ENCODE measurements at regions not wholly inside any gene's neighbourhood (a gene's known extent, or its start where the extent isn't known, plus 50 kb on each side); places are given as distances from the start of the nearest gene placed in this dataset.

DNA sequence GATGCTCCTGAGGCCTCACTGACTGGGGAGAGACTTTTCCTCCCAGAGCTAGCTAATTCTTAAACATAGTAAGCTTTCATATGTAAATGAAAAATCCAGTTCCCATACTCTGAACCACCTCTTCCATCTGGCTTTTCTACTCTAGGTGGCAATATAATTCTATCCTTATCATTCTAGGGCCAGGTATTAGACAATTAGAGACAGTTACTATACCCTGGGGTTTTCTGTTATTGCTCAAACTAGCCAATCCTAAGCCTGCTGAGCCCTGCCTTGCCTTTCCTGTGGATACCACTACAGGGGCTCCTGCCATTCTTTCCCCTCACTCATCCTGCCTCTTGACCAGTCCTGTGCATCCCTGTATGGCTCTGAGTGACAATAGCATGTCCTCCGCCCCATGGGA is 552.0 kb downstream of the STIM2 start:
- H3K27me3 ChIP-seq (ENCODE audit: insufficient read depth, low read length): no peaks in the 10 kb centered on the region

DNA sequence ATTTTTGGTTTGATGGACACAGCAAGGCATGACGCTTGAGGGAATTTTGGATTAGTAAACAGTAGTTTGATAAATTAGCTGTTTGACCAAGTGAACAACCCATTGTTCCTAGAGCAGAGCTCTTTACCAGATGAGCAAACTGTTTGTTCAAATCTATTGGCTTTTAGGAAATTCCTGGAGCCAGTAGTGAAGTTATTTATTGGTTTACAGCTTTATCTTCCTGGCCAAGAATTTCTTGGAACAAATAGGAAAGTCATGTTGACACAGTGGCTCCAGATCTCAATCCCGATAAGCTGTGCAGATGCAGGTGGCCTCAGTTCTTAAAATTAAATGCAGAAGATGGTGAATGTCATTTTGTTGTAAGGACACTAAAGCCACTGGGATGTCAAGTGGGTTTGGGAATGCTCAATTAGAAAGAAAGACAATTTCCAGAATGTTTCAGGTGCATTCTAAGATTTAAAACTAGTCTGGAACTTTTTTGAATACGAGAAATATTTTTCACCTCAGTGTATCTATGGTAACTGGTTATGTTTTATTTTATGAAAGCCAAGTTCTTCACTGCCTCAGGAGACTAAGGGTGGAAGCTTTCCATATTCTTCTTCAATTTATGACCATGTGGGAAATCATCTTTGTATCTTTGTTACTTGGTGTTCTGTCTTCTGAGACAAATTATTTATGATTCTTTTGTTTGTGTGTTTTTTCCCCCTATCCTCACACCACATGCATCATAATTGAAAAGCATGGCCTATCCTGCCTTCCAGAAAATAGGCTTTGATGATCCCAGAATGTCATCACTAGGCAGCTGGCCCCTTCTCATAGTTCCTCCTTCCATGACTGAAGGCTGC is 554.5 kb downstream of the STIM2 start:
- TF ChIP-seq, protein P1, sequence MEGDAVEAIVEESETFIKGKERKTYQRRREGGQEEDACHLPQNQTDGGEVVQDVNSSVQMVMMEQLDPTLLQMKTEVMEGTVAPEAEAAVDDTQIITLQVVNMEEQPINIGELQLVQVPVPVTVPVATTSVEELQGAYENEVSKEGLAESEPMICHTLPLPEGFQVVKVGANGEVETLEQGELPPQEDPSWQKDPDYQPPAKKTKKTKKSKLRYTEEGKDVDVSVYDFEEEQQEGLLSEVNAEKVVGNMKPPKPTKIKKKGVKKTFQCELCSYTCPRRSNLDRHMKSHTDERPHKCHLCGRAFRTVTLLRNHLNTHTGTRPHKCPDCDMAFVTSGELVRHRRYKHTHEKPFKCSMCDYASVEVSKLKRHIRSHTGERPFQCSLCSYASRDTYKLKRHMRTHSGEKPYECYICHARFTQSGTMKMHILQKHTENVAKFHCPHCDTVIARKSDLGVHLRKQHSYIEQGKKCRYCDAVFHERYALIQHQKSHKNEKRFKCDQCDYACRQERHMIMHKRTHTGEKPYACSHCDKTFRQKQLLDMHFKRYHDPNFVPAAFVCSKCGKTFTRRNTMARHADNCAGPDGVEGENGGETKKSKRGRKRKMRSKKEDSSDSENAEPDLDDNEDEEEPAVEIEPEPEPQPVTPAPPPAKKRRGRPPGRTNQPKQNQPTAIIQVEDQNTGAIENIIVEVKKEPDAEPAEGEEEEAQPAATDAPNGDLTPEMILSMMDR (IDR thresholded peaks at IDR 0.05; ENCODE audit: extremely low read depth, low read depth, low read length): no peak
- no peaks in the 10 kb centered on the region for H4K20me1 ChIP-seq (ENCODE audit: insufficient read depth, low read length)

More for the DNA sequence above, 552.0 kb downstream of the STIM2 start:
- DNase-seq (ENCODE audit: insufficient read length, low spot score, missing footprints): no peak
- no peak overlapping the region for H3K4me3 ChIP-seq (ENCODE audit: insufficient read depth, low read length)
- no peaks in the 10 kb centered on the region for H3K9me3 ChIP-seq (ENCODE audit: low read depth, low read length)
- TF ChIP-seq, protein P1 (IDR thresholded peaks at IDR 0.05; ENCODE audit: extremely low read depth, low read depth, low read length): no peak
- H4K20me1 ChIP-seq (ENCODE audit: insufficient read depth, low read length): no peaks in the 10 kb centered on the region
- H3K4me1 ChIP-seq (ENCODE audit: insufficient read depth, low read length): no peaks in the 10 kb centered on the region
- no peak overlapping the region for H3K4me2 ChIP-seq (ENCODE audit: insufficient read depth, low read length)
- no peaks in the 10 kb centered on the region for H3K79me2 ChIP-seq (ENCODE audit: insufficient read depth, low read length)
- no peaks in the 10 kb centered on the region for H3K36me3 ChIP-seq (ENCODE audit: insufficient read depth, low read length)
- H2AFZ ChIP-seq (ENCODE audit: low read length): no peak overlapping the region
- no peak overlapping the region for H3K27ac ChIP-seq (ENCODE audit: low read depth, low read length)

DNA sequence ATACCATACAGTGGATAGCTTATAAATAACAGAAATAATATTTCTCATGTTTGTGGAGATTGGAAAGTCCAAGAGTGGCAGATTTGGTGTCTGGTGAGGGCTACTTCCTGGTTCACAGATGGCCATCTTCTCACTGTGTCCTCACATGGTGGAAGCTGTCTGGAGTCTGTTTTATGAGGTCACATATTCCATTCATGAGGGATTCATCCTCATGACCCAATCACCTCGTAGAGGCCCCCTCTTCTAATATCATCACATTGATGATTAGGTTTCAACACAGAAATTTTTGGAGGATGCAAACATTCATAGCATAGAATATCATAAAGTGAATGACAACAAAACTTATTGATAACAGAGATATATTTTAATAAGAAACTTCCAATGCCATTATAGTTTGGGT is 568.0 kb downstream of the STIM2 start:
- no peaks in the 10 kb centered on the region for H3K4me1 ChIP-seq (ENCODE audit: insufficient read depth, low read length)
- no peak overlapping the region for H3K27ac ChIP-seq (ENCODE audit: low read depth, low read length)
- TF ChIP-seq, protein P1 (IDR thresholded peaks at IDR 0.05; ENCODE audit: extremely low read depth, low read depth, low read length): no peak
- H3K79me2 ChIP-seq (ENCODE audit: insufficient read depth, low read length): no peaks in the 10 kb centered on the region
- H3K36me3 ChIP-seq (ENCODE audit: insufficient read depth, low read length): no peaks in the 10 kb centered on the region
- no peak overlapping the region for H2AFZ ChIP-seq (ENCODE audit: low read length)
- no peak overlapping the region for H3K4me3 ChIP-seq (ENCODE audit: insufficient read depth, low read length)
- no peak overlapping the region for H3K4me2 ChIP-seq (ENCODE audit: insufficient read depth, low read length)
- H3K27me3 ChIP-seq (ENCODE audit: insufficient read depth, low read length): no peaks in the 10 kb centered on the region
- H3K9me3 ChIP-seq (ENCODE audit: low read depth, low read length): no peaks in the 10 kb centered on the region
- DNase-seq (ENCODE audit: insufficient read length, low spot score, missing footprints): no peak
- H4K20me1 ChIP-seq (ENCODE audit: insufficient read depth, low read length): no peaks in the 10 kb centered on the region

More for the DNA sequence above, 554.5 kb downstream of the STIM2 start:
- H3K9me3 ChIP-seq (ENCODE audit: low read depth, low read length): no peaks in the 10 kb centered on the region
- no peak overlapping the region for H3K4me3 ChIP-seq (ENCODE audit: insufficient read depth, low read length)
- H3K79me2 ChIP-seq (ENCODE audit: insufficient read depth, low read length): no peaks in the 10 kb centered on the region
- H3K4me1 ChIP-seq (ENCODE audit: insufficient read depth, low read length): no peaks in the 10 kb centered on the region
- H3K4me2 ChIP-seq (ENCODE audit: insufficient read depth, low read length): no peak overlapping the region
- H2AFZ ChIP-seq (ENCODE audit: low read length): no peak overlapping the region
- H3K27me3 ChIP-seq (ENCODE audit: insufficient read depth, low read length): no peaks in the 10 kb centered on the region
- H3K27ac ChIP-seq (ENCODE audit: low read depth, low read length): no peak overlapping the region
- DNase-seq (ENCODE audit: insufficient read length, low spot score, missing footprints): no peak
- no peaks in the 10 kb centered on the region for H3K36me3 ChIP-seq (ENCODE audit: insufficient read depth, low read length)

DNA sequence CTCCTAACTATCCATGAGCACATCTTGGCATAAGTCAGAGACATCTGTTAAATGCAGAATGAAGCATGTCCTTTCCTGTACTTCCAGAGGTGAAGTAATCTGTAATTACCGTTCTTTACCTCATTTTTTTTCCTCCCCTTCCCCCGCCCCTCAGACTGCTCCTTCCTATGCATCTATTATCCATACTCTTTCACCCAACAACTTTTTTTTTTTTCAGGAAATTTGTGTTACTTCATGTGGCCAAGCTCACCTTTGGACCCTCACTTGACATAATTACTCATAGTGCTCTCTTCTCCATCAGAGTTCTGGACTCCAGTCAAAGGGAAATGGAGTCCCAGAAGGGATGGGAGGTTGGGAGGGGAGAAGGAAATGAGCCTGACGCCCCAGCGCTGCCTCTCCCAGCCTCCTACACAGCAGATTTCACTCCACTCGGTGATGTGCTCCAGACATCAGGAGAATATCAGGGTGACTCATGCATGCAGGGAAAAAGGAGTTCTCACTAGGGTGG is 568.8 kb downstream of the STIM2 start:
- H3K4me1 ChIP-seq (ENCODE audit: insufficient read depth, low read length): no peaks in the 10 kb centered on the region
- H2AFZ ChIP-seq (ENCODE audit: low read length): no peak overlapping the region
- H3K4me2 ChIP-seq (ENCODE audit: insufficient read depth, low read length): no peak overlapping the region
- no peaks in the 10 kb centered on the region for H3K9me3 ChIP-seq (ENCODE audit: low read depth, low read length)
- no peak for DNase-seq (ENCODE audit: insufficient read length, low spot score, missing footprints)
- no peaks in the 10 kb centered on the region for H3K27me3 ChIP-seq (ENCODE audit: insufficient read depth, low read length)
- no peaks in the 10 kb centered on the region for H3K36me3 ChIP-seq (ENCODE audit: insufficient read depth, low read length)
- H3K79me2 ChIP-seq (ENCODE audit: insufficient read depth, low read length): no peaks in the 10 kb centered on the region
- no peaks in the 10 kb centered on the region for H4K20me1 ChIP-seq (ENCODE audit: insufficient read depth, low read length)
- TF ChIP-seq, protein P1 (IDR thresholded peaks at IDR 0.05; ENCODE audit: extremely low read depth, low read depth, low read length): no peak
- no peak overlapping the region for H3K27ac ChIP-seq (ENCODE audit: low read depth, low read length)
- H3K4me3 ChIP-seq (ENCODE audit: insufficient read depth, low read length): no peak overlapping the region
